NOMO-1 treated with dmso at 0.1 percent for 144 hours (cell line): ENCODE measurements at regions not wholly inside any gene's neighbourhood (a gene's known extent, or its start where the extent isn't known, plus 50 kb on each side); places are given as distances from the start of the nearest gene placed in this dataset.

Experiments used
- DNase-seq: peaks from one replicate; lab custom pipeline; 2025; ENCODE audit not compliant: unreplicated experiment; lab: John Stamatoyannopoulos, UW

GRCh38 chr6:156164701-156165452 is 612.3 kb upstream of the ARID1B start:
- no peak for DNase-seq

GRCh38 chr6:156163311-156163710 is 613.9 kb upstream of the ARID1B start:
- no peak for DNase-seq

- DNase-seq: no peak
Measured at GRCh38 chr6:156161471-156161870, 615.7 kb upstream of the ARID1B start.

- no peak for DNase-seq
Measured at GRCh38 chr6:156160795-156161165, 616.4 kb upstream of the ARID1B start.

GRCh38 chr6:156160007-156160794 is 617.0 kb upstream of the ARID1B start:
- no peak for DNase-seq

- no peak for DNase-seq
Measured at GRCh38 chr6:156154896-156155295, 622.3 kb upstream of the ARID1B start.

- DNase-seq: no peak
Measured at GRCh38 chr6:156150391-156150790, 626.8 kb upstream of the ARID1B start.

GRCh38 chr6:156146891-156147290 is 630.3 kb upstream of the ARID1B start:
- no peak for DNase-seq

- no peak for DNase-seq
Measured at GRCh38 chr6:156131221-156131903, 645.8 kb upstream of the ARID1B start.

- no peak for DNase-seq
Measured at GRCh38 chr6:156126535-156126934, 650.6 kb upstream of the ARID1B start.

- no peak for DNase-seq
Measured at GRCh38 chr6:156125844-156126243, 651.3 kb upstream of the ARID1B start.

- no peak for DNase-seq
Measured at GRCh38 chr6:156123731-156124130, 653.4 kb upstream of the ARID1B start.

GRCh38 chr6:156121973-156122372 is 655.2 kb upstream of the ARID1B start:
- DNase-seq: no peak

- DNase-seq: no peak
Measured at GRCh38 chr6:156114541-156114940, 658.9 kb upstream of the NOX3 start.

GRCh38 chr6:156113631-156114030 is 658.0 kb upstream of the NOX3 start:
- no peak for DNase-seq

- DNase-seq: no peak
Measured at GRCh38 chr6:156111913-156112312, 656.3 kb upstream of the NOX3 start.

GRCh38 chr6:156110249-156110648 is 654.6 kb upstream of the NOX3 start:
- no peak for DNase-seq

GRCh38 chr6:156109713-156110112 is 654.1 kb upstream of the NOX3 start:
- DNase-seq: no peak

GRCh38 chr6:156107624-156108101 is 652.0 kb upstream of the NOX3 start:
- no peak for DNase-seq

- no peak for DNase-seq
Measured at GRCh38 chr6:156102129-156102528, 646.5 kb upstream of the NOX3 start.

- DNase-seq: no peak
Measured at GRCh38 chr6:156098839-156099238, 643.2 kb upstream of the NOX3 start.

GRCh38 chr6:156087487-156087886 is 631.8 kb upstream of the NOX3 start:
- DNase-seq: no peak
